IMR-90 (cell line): ENCODE measurements at regions not wholly inside any gene's neighbourhood (a gene's known extent, or its start where the extent isn't known, plus 50 kb on each side); places are given as distances from the start of the nearest gene placed in this dataset.

Experiments used
- CTCF ChIP-seq: conservative IDR thresholded peaks from 2 replicates; pipeline ENCODE4 v1.5.1; 2012; ENCODE audit warnings: mild to moderate bottlenecking, low read depth, low read length, improper control_type of control experiment
- ELK1 ChIP-seq: fragments of 150-350 bp; IDR thresholded peaks from 2 replicates; pipeline ENCODE4 v1.6.1; 2016; ENCODE audit warnings: low read depth, mild to moderate bottlenecking, low read length, moderate library complexity, borderline replicate concordance
- MAFK ChIP-seq: IDR thresholded peaks from 2 replicates; pipeline ENCODE4 v1.6.1; 2012; ENCODE audit warnings: low read depth, low read length, improper control_type of control experiment
- RAD21 ChIP-seq: IDR thresholded peaks from 2 replicates; pipeline ENCODE4 v1.6.1; 2012; ENCODE audit warnings: low read length, improper control_type of control experiment

GRCh38 chr7:112619343-112619742, 138.6 kb downstream of the LSMEM1 start:
- TF ChIP-seq ELK1 (no peak), MAFK (no peak), RAD21 (no peak), CTCF (no peak)
